SK-N-SH (cell line): ENCODE measurements at regions not wholly inside any gene's neighbourhood (a gene's known extent, or its start where the extent isn't known, plus 50 kb on each side); places are given as distances from the start of the nearest gene placed in this dataset.
"Not testable (repeated sequence)": the region's sequence is repeated elsewhere in the genome, so short reads cannot be mapped to it uniquely, and the experiment has no call there.

Experiments used
- CTCF ChIA-PET: fragments of 300-600, 350-600 bp; formaldehyde crosslinking; extraction: SDS; loops from one replicate; lab custom pipeline; 2021; lab: Yijun Ruan, JAX
- POLR2A ChIA-PET: fragments of 350-600 bp; sonication (Branson Sonifier 250); formaldehyde crosslinking; extraction: SDS; loops from one replicate; lab custom pipeline; 2020; ENCODE audit warnings: antibody characterized with exemption, inconsistent platforms; lab: Yijun Ruan, JAX
- DNase-seq: peaks from one replicate; pipeline ENCODE4 v3.0.0; 2012
- H2AFZ ChIP-seq: fragments of 200-600 bp; sonication (generic); 2 replicates; pipeline ENCODE4 v1.8.1; 2016; ENCODE audit warnings: antibody characterized with exemption, mild to moderate bottlenecking, low read depth
- H3F3A ChIP-seq: fragments of 200-600 bp; sonication (generic); replicated peaks from 2 replicates; pipeline ENCODE3; 2016; ENCODE audit warnings: antibody characterized with exemption, mild to moderate bottlenecking; ENCODE audit not compliant: insufficient read depth
- H3K27ac ChIP-seq, 2 experiments: fragments of 200-500 bp in 1 of 2; fragments of 200-600 bp in 1 of 2; sonication (Bioruptor generic) in 1 of 2; sonication (generic), shearing (Covaris generic) in 1 of 2; 2 replicates each; pipeline versions ENCODE4 v1.5.1 to v1.6.1; 2014 to 2016; ENCODE audit warnings: low read depth in 2 of 2, inconsistent platforms in 1 of 2, low read length in 1 of 2, mild to moderate bottlenecking in 1 of 2, mixed read lengths in 1 of 2
- H3K27me3 ChIP-seq: fragments of 200-600 bp; sonication (generic), shearing (Covaris generic); 2 replicates; pipeline ENCODE4 v1.6.1; 2016; ENCODE audit warnings: mixed run types; ENCODE audit not compliant: insufficient read depth
- H3K36me3 ChIP-seq, 2 experiments: fragments of 200-500 bp in 1 of 2; fragments of 200-600 bp in 1 of 2; sonication (Bioruptor generic) in 1 of 2; sonication (generic) in 1 of 2; replicated peaks in 1 of 2; 2 replicates each; pipeline versions ENCODE3 to v1.5.1; 2014 to 2016; ENCODE audit warnings: low read length in 1 of 2, mild to moderate bottlenecking in 1 of 2; ENCODE audit not compliant: insufficient read depth in 2 of 2, control insufficient read depth in 1 of 2
- H3K4me1 ChIP-seq, 2 experiments: fragments of 200-500 bp in 1 of 2; fragments of 200-600 bp in 1 of 2; sonication (Bioruptor generic) in 1 of 2; sonication (generic), shearing (Covaris generic) in 1 of 2; 2 replicates each; pipeline versions ENCODE4 v1.5.1 to v1.6.1; 2014 to 2016; ENCODE audit warnings: low read depth in 1 of 2, low read length in 1 of 2, mixed run types in 1 of 2; ENCODE audit not compliant: insufficient read depth in 2 of 2, control insufficient read depth in 1 of 2
- H3K4me2 ChIP-seq: fragments of 200-600 bp; sonication (generic), shearing (Covaris generic); 2 replicates; pipeline ENCODE4 v1.6.1; 2017; ENCODE audit warnings: mixed run types
- H3K4me3 ChIP-seq, 2 experiments: fragments of 200-500 bp in 1 of 2; fragments of 200-600 bp in 1 of 2; sonication (Bioruptor generic) in 1 of 2; sonication (generic), shearing (Covaris generic) in 1 of 2; 2 replicates each; pipeline versions ENCODE4 v1.5.1 to v1.8.1; 2014 to 2016; ENCODE audit warnings: low read depth in 2 of 2, inconsistent platforms in 1 of 2, low read length in 1 of 2, mild to moderate bottlenecking in 1 of 2, mixed read lengths in 1 of 2, moderate library complexity in 1 of 2
- H3K79me2 ChIP-seq: fragments of 200-600 bp; sonication (generic); 2 replicates; pipeline ENCODE4 v1.8.1; 2017; ENCODE audit warnings: mild to moderate bottlenecking; ENCODE audit not compliant: insufficient read depth
- H3K9ac ChIP-seq: fragments of 200-600 bp; sonication (generic); 2 replicates; pipeline ENCODE4 v1.6.1; 2017; ENCODE audit warnings: mixed run types
- H3K9me2 ChIP-seq: fragments of 200-600 bp; sonication (generic); 2 replicates; pipeline ENCODE4 v1.6.1; 2017; ENCODE audit warnings: mixed run types
- H3K9me3 ChIP-seq: fragments of 200-600 bp; sonication (generic); 2 replicates; pipeline ENCODE4 v1.6.1; 2017; ENCODE audit warnings: mixed run types, mild to moderate bottlenecking, moderate library complexity
- H4K20me1 ChIP-seq: fragments of 200-600 bp; sonication (generic); 2 replicates; pipeline ENCODE4 v1.6.1; 2017; ENCODE audit warnings: mild to moderate bottlenecking, mixed run types; ENCODE audit not compliant: insufficient read depth
- FOSL2 ChIP-seq: IDR thresholded peaks from 2 replicates; pipeline ENCODE4 v1.4.0; 2012; ENCODE audit warnings: low read depth, mild to moderate bottlenecking, moderate library complexity, borderline replicate concordance
- GATA2 ChIP-seq: sonication (generic); formaldehyde crosslinking; IDR thresholded peaks from 2 replicates; pipeline ENCODE4 v1.5.0; 2020; ENCODE audit warnings: mild to moderate bottlenecking, missing genetic modification reagents
- JUND ChIP-seq: IDR thresholded peaks from 2 replicates; pipeline ENCODE4 v1.4.0; 2012
- MEF2A ChIP-seq: IDR thresholded peaks from 2 replicates; pipeline ENCODE4 v1.4.0; 2012; ENCODE audit warnings: low read depth, borderline replicate concordance
- REST ChIP-seq: IDR thresholded peaks from 2 replicates; pipeline ENCODE4 v1.6.1; 2012; ENCODE audit warnings: mild to moderate bottlenecking, low read depth, low read length, moderate library complexity
- SIN3A ChIP-seq: IDR thresholded peaks from 2 replicates; pipeline ENCODE4 v1.6.1; 2012; ENCODE audit warnings: low read depth, mild to moderate bottlenecking, low read length, moderate library complexity, borderline replicate concordance
- TCF12 ChIP-seq: IDR thresholded peaks from 2 replicates; pipeline ENCODE4 v1.4.0; 2012
- USF2 ChIP-seq: fragments of 150-350 bp; IDR thresholded peaks from 2 replicates; pipeline ENCODE4 v1.6.1; 2017; ENCODE audit warnings: antibody characterized with exemption, low read length, low read depth, borderline replicate concordance
- YY1 ChIP-seq: IDR thresholded peaks from 2 replicates; pipeline ENCODE4 v1.4.0; 2012; ENCODE audit warnings: low read depth, mild to moderate bottlenecking
- ZBTB33 ChIP-seq: IDR thresholded peaks from 2 replicates; pipeline ENCODE4 v1.4.0; 2012; ENCODE audit warnings: low read depth, borderline replicate concordance
- WGBS: methylation state at CpG from one replicate; pipeline ENCODE4 v1.1.6; 2017; ENCODE audit warnings: low lambda C conversion rate; 5-methylcytosine and 5-hydroxymethylcytosine counted together

- H3K9me2 ChIP-seq, H3K79me2 ChIP-seq, H3K4me1 ChIP-seq, H3K27me3 ChIP-seq, H3K27ac ChIP-seq, H3F3A ChIP-seq, H3K9me3 ChIP-seq, H2AFZ ChIP-seq, H3K9ac ChIP-seq, H4K20me1 ChIP-seq, H3K36me3 ChIP-seq, CTCF ChIA-PET, H3K4me3 ChIP-seq, POLR2A ChIA-PET, DNase-seq, H3K4me2 ChIP-seq: not testable (repeated sequence)
- 57% methylated on average over 14 of the region's 17 CpGs for WGBS
Measured at GRCh38 chr4:154907345-154908045, 126.4 kb downstream of the RBM46 start.

- no peak for DNase-seq
- Histone ChIP-seq H4K20me1 (no peaks in the 10 kb centered on the region), H3K9me3 (no peaks in the 10 kb centered on the region), H3K27ac (no peak overlapping the region)
- POLR2A ChIA-PET, result no interaction called here
- TF ChIP-seq ZBTB33 (no peak), MEF2A (no peak), SIN3A (no peak), JUND (no peak), USF2 (no peak), REST (no peak), YY1 (no peak), FOSL2 (no peak), GATA2 (CRISPR knock-in tag) (no peak), TCF12 (no peak)
- TF ChIP-seq, all 33 proteins: peak for 0
- Histone ChIP-seq H3K4me2 (no peak overlapping the region), H2AFZ (no peak overlapping the region), H3K9me2 (no peaks in the 10 kb centered on the region), H3K4me3 (no peak overlapping the region), H3K27me3 (no peaks in the 10 kb centered on the region), H3K9ac (no peak overlapping the region), H3K79me2 (no peaks in the 10 kb centered on the region), H3F3A (no peaks in the 10 kb centered on the region), H3K36me3 (no peaks in the 10 kb centered on the region), H3K4me1 (no peaks in the 10 kb centered on the region)
- WGBS, result 45% methylated on average over 1 of the region's 1 CpG
- CTCF ChIA-PET, result no interaction called here
Measured at GRCh38 chr4:154908168-154908567, 127.1 kb downstream of the RBM46 start.
